ENCODE measurements at regions not wholly inside any gene's neighbourhood (a gene's known extent, or its start where the extent isn't known, plus 50 kb on each side); places are given as distances from the start of the nearest gene placed in this dataset.

DNA sequence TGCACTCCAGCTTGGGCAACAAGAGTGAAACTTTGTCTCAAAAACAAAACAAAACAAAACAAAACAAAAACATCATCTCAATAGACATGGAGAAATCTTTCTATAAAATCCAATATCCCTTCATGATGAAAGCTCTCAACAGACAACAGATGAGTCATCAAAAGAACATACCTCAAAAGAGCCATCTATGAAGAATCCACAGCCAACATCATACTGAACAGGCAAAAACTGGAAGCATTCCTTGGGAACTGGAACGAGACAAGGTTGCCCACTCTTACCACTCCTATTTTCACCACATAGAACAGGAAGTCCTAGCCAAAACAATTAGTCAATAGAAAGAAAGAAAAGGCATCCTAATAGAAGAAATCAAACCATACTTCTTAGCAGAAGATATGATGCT, 77.8 kb upstream of the USP9Y start:
- no peak for TF ChIP-seq GATA1 (IDR thresholded peaks at IDR 0.05; ENCODE audit: low read depth, low read length)
- no peak for TF ChIP-seq POLR2A (IDR thresholded peaks at IDR 0.05; ENCODE audit: low read length)
- DNase-seq: no peak

DNA sequence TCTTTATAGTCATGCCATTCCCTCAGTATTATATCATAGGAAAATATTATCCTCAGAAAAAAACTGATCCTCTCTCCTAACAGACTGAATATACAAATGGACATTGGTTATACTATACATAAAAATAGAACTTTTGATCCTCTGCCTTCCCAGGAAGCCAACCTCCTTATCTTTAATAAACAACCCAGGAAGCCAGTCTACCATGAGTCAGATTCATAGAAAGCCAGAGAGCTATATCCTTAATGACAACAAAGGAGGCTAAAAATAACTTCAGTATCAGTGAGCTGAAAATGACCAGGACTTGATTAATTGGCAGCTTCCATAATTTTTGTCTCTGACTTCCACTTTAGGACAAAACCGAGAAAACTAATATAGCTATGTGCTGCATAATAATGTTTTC, 58.0 kb upstream of the USP9Y start:
- DNase-seq: no peak
- TF ChIP-seq GATA1 (IDR thresholded peaks at IDR 0.05; ENCODE audit: low read depth, low read length) (no peak), POLR2A (IDR thresholded peaks at IDR 0.05; ENCODE audit: low read length) (no peak)

DNA sequence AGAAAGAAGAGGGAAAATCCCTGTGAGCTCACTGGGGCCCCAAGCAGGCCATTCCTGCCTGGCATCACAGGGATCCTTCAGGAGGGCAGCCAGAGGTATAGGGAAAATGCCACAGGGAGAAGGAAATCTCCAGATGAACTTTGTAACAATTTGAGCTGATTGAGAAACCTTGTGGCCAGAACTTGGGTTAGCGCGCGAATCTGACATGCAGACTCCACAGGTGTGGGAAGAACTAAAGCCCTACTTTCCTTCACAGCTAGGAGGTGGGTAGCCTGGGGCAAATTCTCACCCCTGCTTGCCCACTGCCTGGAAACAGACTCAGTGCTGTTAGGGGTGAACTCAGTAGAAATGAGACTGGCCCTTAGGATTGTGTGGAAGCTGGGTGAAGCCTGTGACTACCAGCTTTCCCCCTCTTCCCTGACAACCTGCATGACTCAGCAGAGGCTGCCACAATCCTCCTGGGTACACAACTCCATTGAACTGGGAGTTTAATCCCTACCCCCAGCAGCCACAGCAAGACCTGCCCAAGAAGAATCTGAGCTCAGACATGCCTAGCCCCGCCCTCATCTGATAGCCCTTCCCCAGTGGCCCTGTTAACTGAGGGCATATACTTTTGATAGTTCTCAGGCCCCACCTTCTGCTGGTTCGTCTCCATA, 57.2 kb upstream of the USP9Y start:
- TF ChIP-seq GATA1 (IDR thresholded peaks at IDR 0.05; ENCODE audit: low read depth, low read length) (no peak), POLR2A (IDR thresholded peaks at IDR 0.05; ENCODE audit: low read length) (no peak)
- DNase-seq: no peak

DNA sequence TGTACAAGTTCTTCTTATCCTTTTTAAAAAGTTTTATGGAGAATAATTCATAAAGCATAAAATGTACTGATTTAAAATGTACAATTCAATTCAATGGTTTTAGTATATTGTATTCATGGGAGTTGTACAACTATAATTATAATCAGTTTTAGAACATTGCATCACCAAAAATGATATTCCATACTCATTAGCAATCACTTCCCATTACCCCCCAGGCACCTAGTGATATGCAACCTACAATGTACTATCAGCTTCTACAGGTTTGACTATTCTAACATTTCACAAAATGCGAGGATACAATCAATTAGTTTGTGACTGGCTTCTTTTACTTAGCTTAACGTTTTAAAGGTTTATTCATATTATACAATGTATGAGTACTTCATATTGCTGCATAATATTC, 49.9 kb upstream of the USP9Y start:
- TF ChIP-seq GATA1 (IDR thresholded peaks at IDR 0.05; ENCODE audit: low read depth, low read length): no peak
- TF ChIP-seq POLR2A (IDR thresholded peaks at IDR 0.05; ENCODE audit: low read length): no peak
- DNase-seq: no peak
